NB4 (cell line): ENCODE measurements at regions not wholly inside any gene's neighbourhood (a gene's known extent, or its start where the extent isn't known, plus 50 kb on each side); places are given as distances from the start of the nearest gene placed in this dataset.

Source experiments
- DNase-seq: peaks from one replicate; pipeline ENCODE4 v3.0.0; 2010; ENCODE audit warnings: low read depth
- H3K4me3 ChIP-seq: one replicate; pipeline ENCODE4 v1.5.1; 2011; ENCODE audit warnings: mild to moderate bottlenecking, low read depth, low read length, moderate library complexity
- CTCF ChIP-seq: IDR thresholded peaks from one replicate; pipeline ENCODE4 v1.5.1; 2012; ENCODE audit warnings: low read depth, low read length
- MYC ChIP-seq: IDR thresholded peaks from 2 replicates; pipeline ENCODE4 v1.6.1; 2011; ENCODE audit warnings: low read depth, low read length
- POLR2A ChIP-seq: IDR thresholded peaks from 2 replicates; pipeline ENCODE4 v1.6.1; 2011; ENCODE audit warnings: mild to moderate bottlenecking; ENCODE audit not compliant: insufficient read length; ENCODE audit errors: extremely low read depth
- TF ChIP-seq, protein P1 (sequence below): IDR thresholded peaks from 2 replicates; pipeline ENCODE4 v1.6.1; 2011; ENCODE audit warnings: low read depth, low read length

DNA sequence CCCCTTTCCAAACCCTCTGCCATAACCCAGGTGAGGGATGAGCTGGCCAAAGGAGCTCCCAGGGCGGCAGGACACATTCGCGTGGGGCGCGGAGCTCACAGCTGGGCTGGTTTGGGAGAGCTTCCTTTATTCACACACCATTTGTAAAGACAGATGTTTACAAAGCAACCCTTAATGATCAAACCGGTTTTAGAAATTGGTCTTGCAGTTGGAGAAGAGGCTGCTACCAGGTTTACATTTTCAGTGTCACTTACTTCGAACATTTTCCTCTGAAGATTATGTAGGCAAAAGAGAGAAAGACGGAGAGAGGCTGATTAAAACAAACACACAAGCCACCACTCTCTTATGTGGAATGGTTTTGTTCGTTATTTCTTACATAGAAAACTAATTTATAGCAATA, 648.7 kb downstream of the IRX1 start:
- TF ChIP-seq POLR2A: no peak
- no peak for TF ChIP-seq CTCF
- TF ChIP-seq, protein P1, sequence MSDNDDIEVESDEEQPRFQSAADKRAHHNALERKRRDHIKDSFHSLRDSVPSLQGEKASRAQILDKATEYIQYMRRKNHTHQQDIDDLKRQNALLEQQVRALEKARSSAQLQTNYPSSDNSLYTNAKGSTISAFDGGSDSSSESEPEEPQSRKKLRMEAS: no peak
- TF ChIP-seq MYC: no peak
- no peak for DNase-seq
- no peak overlapping the region for H3K4me3 ChIP-seq

- TF ChIP-seq POLR2A: no peak
- TF ChIP-seq CTCF: no peak
- no peak for TF ChIP-seq MYC
- TF ChIP-seq, protein P1: no peak
- H3K4me3 ChIP-seq: no peak overlapping the region
- no peak for DNase-seq
These were observed 649.4 kb downstream of the IRX1 start for GRCh38 chr5:4245076-4245475.

DNA sequence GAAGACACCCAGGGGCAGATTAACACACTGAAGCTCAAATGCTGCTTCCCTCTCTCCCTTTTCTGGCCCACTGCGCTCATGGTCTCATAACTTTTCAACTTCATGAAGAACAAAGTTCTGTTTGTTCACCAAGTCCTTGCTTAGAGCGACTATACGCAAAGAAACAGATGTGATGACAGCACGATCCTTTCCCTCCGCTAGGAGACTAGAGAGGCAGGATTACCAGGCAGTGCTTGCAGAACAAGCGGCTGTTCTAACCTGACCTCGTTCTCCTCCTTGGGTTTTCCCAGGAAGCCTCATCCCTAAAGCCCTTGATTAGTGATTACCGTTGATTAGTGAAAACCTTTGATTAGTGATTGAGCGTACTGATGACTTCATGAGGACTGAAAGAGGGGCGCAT, 649.9 kb downstream of the IRX1 start:
- H3K4me3 ChIP-seq: no peak overlapping the region
- no peak for TF ChIP-seq POLR2A
- TF ChIP-seq, protein P1: no peak
- TF ChIP-seq CTCF: no peak
- TF ChIP-seq MYC: no peak
- DNase-seq: no peak

DNA sequence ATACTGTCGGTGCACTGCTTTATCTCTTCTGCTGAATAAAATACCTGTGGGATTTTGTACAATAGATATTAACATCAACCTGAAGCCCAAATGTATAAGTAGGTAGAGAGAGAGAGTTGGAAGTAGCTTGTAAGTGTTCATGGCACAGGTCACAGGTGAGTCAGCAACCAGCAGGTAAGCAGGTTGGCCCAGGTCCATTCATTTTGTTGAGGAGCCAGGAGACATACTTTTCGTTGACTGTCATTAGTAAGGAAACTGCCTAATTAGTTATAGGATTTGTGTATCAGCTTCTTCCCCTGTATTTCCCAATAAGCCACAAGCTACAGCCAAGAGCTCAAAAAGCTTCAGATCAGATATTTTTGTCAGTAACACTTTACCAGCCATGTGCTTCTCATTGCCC, 650.8 kb downstream of the IRX1 start:
- DNase-seq: no peak
- TF ChIP-seq CTCF: no peak
- TF ChIP-seq, protein P1: no peak
- TF ChIP-seq MYC: no peak
- TF ChIP-seq POLR2A: no peak
- no peak overlapping the region for H3K4me3 ChIP-seq

GRCh38 chr5:4250254-4250653, 654.6 kb downstream of the IRX1 start:
- DNase-seq: no peak
- H3K4me3 ChIP-seq: no peak overlapping the region
- TF ChIP-seq MYC (no peak), CTCF (no peak), POLR2A (no peak)
- TF ChIP-seq, protein P1: no peak

- TF ChIP-seq, protein P1: no peak
- TF ChIP-seq CTCF (no peak), POLR2A (no peak), MYC (no peak)
- no peak overlapping the region for H3K4me3 ChIP-seq
- no peak for DNase-seq
These were observed 656.8 kb downstream of the IRX1 start for GRCh38 chr5:4252385-4252784.
